CD14-positive monocyte (primary cell): ENCODE measurements at regions not wholly inside any gene's neighbourhood (a gene's known extent, or its start where the extent isn't known, plus 50 kb on each side); places are given as distances from the start of the nearest gene placed in this dataset.

Experiments
- DNase-seq, 3 donors: peaks; one replicate each; pipeline ENCODE4 v3.0.0-alpha.2; 2011 to 2022
- H2AFZ ChIP-seq: 2 replicates; pipeline ENCODE4 v1.6.0; 2012; ENCODE audit warnings: mild to moderate bottlenecking, low read depth, low read length, inconsistent platforms; ENCODE audit not compliant: insufficient read depth, poor library complexity, severe bottlenecking
- H3K27ac ChIP-seq, 2 donors: 1 replicate in 1 of 2; 2 replicates in 1 of 2; pipeline ENCODE4 v1.5.1; 2012 to 2013; ENCODE audit warnings: low read length in 2 of 2, control low read depth in 1 of 2, inconsistent platforms in 1 of 2, low read depth in 1 of 2, mild to moderate bottlenecking in 1 of 2
- H3K27me3 ChIP-seq, 2 donors: one replicate each; pipeline versions ENCODE4 v1.6.0 to v1.6.1; 2011 to 2013; ENCODE audit warnings: low read length in 2 of 2; ENCODE audit not compliant: control insufficient read depth in 2 of 2, insufficient read depth in 2 of 2
- H3K36me3 ChIP-seq, 2 donors: replicated peaks in 1 of 2; 1 replicate in 1 of 2; 2 replicates in 1 of 2; pipeline versions ENCODE4 v1.5.1 to v1.6.1; 2012 to 2013; ENCODE audit warnings: low read length in 2 of 2, control low read depth in 1 of 2, inconsistent platforms in 1 of 2, mild to moderate bottlenecking in 1 of 2; ENCODE audit not compliant: insufficient read depth in 2 of 2, control insufficient read depth in 1 of 2
- H3K4me1 ChIP-seq, 2 donors: 1 replicate in 1 of 2; 2 replicates in 1 of 2; pipeline versions ENCODE4 v1.5.1 to v1.6.1; 2012 to 2013; ENCODE audit warnings: low read length in 2 of 2, control low read depth in 1 of 2, inconsistent platforms in 1 of 2, mild to moderate bottlenecking in 1 of 2, moderate library complexity in 1 of 2; ENCODE audit not compliant: insufficient read depth in 2 of 2, control insufficient read depth in 1 of 2
- H3K4me2 ChIP-seq: replicated peaks from 2 replicates; pipeline ENCODE3; 2012; ENCODE audit warnings: low read length, moderate library complexity, mild to moderate bottlenecking; ENCODE audit not compliant: poor library complexity, severe bottlenecking; ENCODE audit errors: extremely low read depth
- H3K4me3 ChIP-seq, 3 experiments: fragments of 200-600 bp in 1 of 3; sonication (generic) in 1 of 3; replicated peaks in 1 of 3; 1 replicate in 2 of 3; 2 replicates in 1 of 3; pipeline ENCODE4 v1.5.1; 2011 to 2013; ENCODE audit warnings: low read length in 3 of 3, mild to moderate bottlenecking in 3 of 3, control low read depth in 2 of 3, low read depth in 2 of 3, inconsistent platforms in 1 of 3, moderate library complexity in 1 of 3
- H3K79me2 ChIP-seq: 2 replicates; pipeline ENCODE4 v1.6.0; 2012; ENCODE audit warnings: mild to moderate bottlenecking, control low read depth, inconsistent platforms, low read length, moderate library complexity; ENCODE audit not compliant: insufficient read depth
- H3K9ac ChIP-seq: 2 replicates; pipeline ENCODE4 v1.6.0; 2017; ENCODE audit warnings: low read length, mild to moderate bottlenecking; ENCODE audit not compliant: insufficient read depth, poor library complexity, severe bottlenecking
- H3K9me3 ChIP-seq, 2 donors: replicated peaks in 1 of 2; 1 replicate in 1 of 2; 2 replicates in 1 of 2; pipeline versions ENCODE4 v1.5.1 to v1.6.1; 2012 to 2013; ENCODE audit warnings: low read length in 2 of 2, control low read depth in 1 of 2; ENCODE audit not compliant: control insufficient read depth in 1 of 2, insufficient read depth in 1 of 2
- H4K20me1 ChIP-seq: 2 replicates; pipeline ENCODE4 v1.6.0; 2012; ENCODE audit warnings: mild to moderate bottlenecking, low read length, control low read depth, moderate library complexity; ENCODE audit not compliant: insufficient read depth
- H3K27ac Mint-ChIP-seq, 7 donors: one replicate each; pipeline ENCODE4 v1.8.0; 2020; ENCODE audit warnings: mild to moderate bottlenecking in 7 of 7, mixed read lengths in 7 of 7, moderate library complexity in 6 of 7, inconsistent platforms in 2 of 7
- H3K27me3 Mint-ChIP-seq, 3 donors: one replicate each; pipeline ENCODE4 v1.8.0; 2021 to 2022; ENCODE audit warnings: low read depth in 3 of 3, mild to moderate bottlenecking in 3 of 3, mixed read lengths in 3 of 3, moderate library complexity in 3 of 3, inconsistent platforms in 1 of 3
- H3K36me3 Mint-ChIP-seq, 2 donors: one replicate each; pipeline ENCODE4 v1.8.0; 2020; ENCODE audit warnings: mixed read lengths in 2 of 2, inconsistent platforms in 1 of 2, mild to moderate bottlenecking in 1 of 2
- H3K4me1 Mint-ChIP-seq: one replicate; pipeline ENCODE4 v1.8.0; 2020; ENCODE audit warnings: mild to moderate bottlenecking, mixed read lengths
- H3K4me3 Mint-ChIP-seq, 2 donors: one replicate each; pipeline ENCODE4 v1.8.0; 2020; ENCODE audit warnings: mild to moderate bottlenecking in 2 of 2, mixed read lengths in 2 of 2, moderate library complexity in 1 of 2
- H3K9me3 Mint-ChIP-seq, 7 donors: one replicate each; pipeline ENCODE4 v1.8.0; 2020 to 2022; ENCODE audit warnings: mixed read lengths in 7 of 7, mild to moderate bottlenecking in 6 of 7, moderate library complexity in 6 of 7, inconsistent platforms in 2 of 7
- WGBS: methylation state at CpG from one replicate; pipeline ENCODE4 v1.1.5; 2013; ENCODE audit warnings: missing lambda C conversion rate; ENCODE audit not compliant: insufficient coverage; 5-methylcytosine and 5-hydroxymethylcytosine counted together
- intact Hi-C, 2 donors: fragments of 100-400 bp; cut with micrococcal nuclease; formaldehyde crosslinking; loops; one replicate each; pipeline versions ENCODE4 v1.15.0 to v1.15.1; 2023
- TF ChIP-seq, protein P1 (sequence below): fragments of 200-600 bp; IDR thresholded peaks from one replicate; pipeline ENCODE4 v1.8.0; 2022; ENCODE audit warnings: antibody characterized with exemption, mild to moderate bottlenecking

DNA sequence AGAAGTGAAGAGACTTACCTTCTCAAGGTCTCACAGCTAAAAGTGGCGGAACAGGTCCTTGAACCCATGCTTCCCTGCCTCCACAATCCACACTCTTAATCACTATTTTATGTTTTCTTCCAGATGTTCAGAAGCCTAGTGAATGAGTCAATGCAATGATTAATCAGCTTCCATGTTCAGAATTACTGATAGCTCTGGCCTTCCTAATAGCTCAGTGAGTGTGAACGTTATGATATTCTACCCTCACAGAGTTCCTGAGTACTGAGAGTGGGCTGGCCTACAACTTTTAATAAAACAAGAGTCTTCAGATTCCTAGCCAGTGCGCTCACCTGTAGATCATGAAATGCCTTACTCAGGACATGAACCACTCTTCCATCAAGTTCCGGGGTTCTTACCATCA lies 443.0 kb upstream of the ADAMTS9 start:
- peaks cover 1 to 2% (median 1%) of the 10 kb centered on the region in 3 donors for H3K27me3 Mint-ChIP-seq
- H3K27ac Mint-ChIP-seq, result no peak overlapping the region
- no peak for DNase-seq
- no peaks in the 10 kb centered on the region for H3K79me2 ChIP-seq
- H3K4me1 Mint-ChIP-seq, result no peaks in the 10 kb centered on the region
- H3K4me1 ChIP-seq, result no peaks in the 10 kb centered on the region
- H3K4me3 Mint-ChIP-seq, result no peak overlapping the region
- no peak overlapping the region for H3K4me2 ChIP-seq
- H3K9me3 Mint-ChIP-seq, result peaks cover 0 to 9% (median 4%) of the 10 kb centered on the region in 7 donors
- H2AFZ ChIP-seq, result no peak overlapping the region
- H3K4me3 ChIP-seq, result no peak overlapping the region
- no peaks in the 10 kb centered on the region for H3K36me3 ChIP-seq
- H4K20me1 ChIP-seq, result no peaks in the 10 kb centered on the region
- no peak overlapping the region for H3K27ac ChIP-seq
- H3K27me3 ChIP-seq, result no peaks in the 10 kb centered on the region
- H3K36me3 Mint-ChIP-seq, result no peaks in the 10 kb centered on the region
- 100% methylated on average over 1 of the region's 4 CpGs for WGBS
- H3K9ac ChIP-seq, result no peak overlapping the region
- no peaks in the 10 kb centered on the region for H3K9me3 ChIP-seq
- TF ChIP-seq, protein P1, sequence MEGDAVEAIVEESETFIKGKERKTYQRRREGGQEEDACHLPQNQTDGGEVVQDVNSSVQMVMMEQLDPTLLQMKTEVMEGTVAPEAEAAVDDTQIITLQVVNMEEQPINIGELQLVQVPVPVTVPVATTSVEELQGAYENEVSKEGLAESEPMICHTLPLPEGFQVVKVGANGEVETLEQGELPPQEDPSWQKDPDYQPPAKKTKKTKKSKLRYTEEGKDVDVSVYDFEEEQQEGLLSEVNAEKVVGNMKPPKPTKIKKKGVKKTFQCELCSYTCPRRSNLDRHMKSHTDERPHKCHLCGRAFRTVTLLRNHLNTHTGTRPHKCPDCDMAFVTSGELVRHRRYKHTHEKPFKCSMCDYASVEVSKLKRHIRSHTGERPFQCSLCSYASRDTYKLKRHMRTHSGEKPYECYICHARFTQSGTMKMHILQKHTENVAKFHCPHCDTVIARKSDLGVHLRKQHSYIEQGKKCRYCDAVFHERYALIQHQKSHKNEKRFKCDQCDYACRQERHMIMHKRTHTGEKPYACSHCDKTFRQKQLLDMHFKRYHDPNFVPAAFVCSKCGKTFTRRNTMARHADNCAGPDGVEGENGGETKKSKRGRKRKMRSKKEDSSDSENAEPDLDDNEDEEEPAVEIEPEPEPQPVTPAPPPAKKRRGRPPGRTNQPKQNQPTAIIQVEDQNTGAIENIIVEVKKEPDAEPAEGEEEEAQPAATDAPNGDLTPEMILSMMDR, result no peak
- intact Hi-C loops, result no loop called here

DNA sequence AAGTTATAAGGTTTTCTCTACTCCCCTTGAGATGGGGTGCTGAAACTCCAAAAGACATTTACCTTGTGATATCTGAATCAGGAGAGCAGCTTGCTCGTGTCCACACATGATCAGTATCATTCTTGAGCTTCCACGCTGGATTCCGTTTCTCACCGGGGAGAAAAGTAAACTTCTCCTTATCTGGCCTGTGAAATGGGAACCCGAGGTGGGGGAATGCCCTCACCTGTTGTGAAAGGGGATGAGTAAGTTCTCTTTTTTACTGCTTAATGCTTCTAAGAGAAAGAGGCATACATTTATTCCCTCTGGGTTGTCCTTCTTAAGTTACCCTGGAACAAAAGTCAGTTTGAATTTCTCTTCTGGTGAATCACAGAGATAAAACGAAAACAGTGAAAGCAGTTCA lies 440.5 kb upstream of the ADAMTS9 start:
- no peaks in the 10 kb centered on the region for H3K9me3 ChIP-seq
- no peaks in the 10 kb centered on the region for H3K4me1 ChIP-seq
- H3K4me1 Mint-ChIP-seq, result no peaks in the 10 kb centered on the region
- no peaks in the 10 kb centered on the region for H3K79me2 ChIP-seq
- H3K9ac ChIP-seq, result no peak overlapping the region
- no peak overlapping the region for H3K27ac ChIP-seq
- H3K4me2 ChIP-seq, result no peak overlapping the region
- no peak overlapping the region for H3K27ac Mint-ChIP-seq
- H3K4me3 Mint-ChIP-seq, result no peak overlapping the region
- no peak for DNase-seq
- WGBS, result 0% methylated on average over 1 of the region's 6 CpGs
- no peak overlapping the region for H2AFZ ChIP-seq
- intact Hi-C loops, result no loop called here
- peaks cover 1 to 2% (median 1%) of the 10 kb centered on the region in 3 donors for H3K27me3 Mint-ChIP-seq
- H3K27me3 ChIP-seq, result no peaks in the 10 kb centered on the region
- H3K4me3 ChIP-seq, result no peak overlapping the region
- peaks cover 0 to 7% (median 4%) of the 10 kb centered on the region in 7 donors for H3K9me3 Mint-ChIP-seq
- TF ChIP-seq, protein P1, result no peak
- H3K36me3 ChIP-seq, result no peaks in the 10 kb centered on the region
- H3K36me3 Mint-ChIP-seq, result no peaks in the 10 kb centered on the region
- no peaks in the 10 kb centered on the region for H4K20me1 ChIP-seq
